DND-41 (cell line): ENCODE measurements at regions not wholly inside any gene's neighbourhood (a gene's known extent, or its start where the extent isn't known, plus 50 kb on each side); places are given as distances from the start of the nearest gene placed in this dataset.

ENCODE experiments used
- ATAC-seq: fragments of 200-7000 bp; cut with Tn5 transposase; 3 replicates; pipeline ENCODE4 v1.9.1; 2021; ENCODE audit warnings: low read depth; ENCODE audit not compliant: insufficient read depth
- DNase-seq: peaks from one replicate; pipeline ENCODE4 v3.0.0-alpha.2; 2020
- H2AFZ ChIP-seq: 2 replicates; pipeline ENCODE4 v1.6.0; 2012; ENCODE audit warnings: low read depth, low read length
- H3K27ac ChIP-seq: 2 replicates; pipeline ENCODE4 v1.5.1; 2012; ENCODE audit warnings: low read length, inconsistent platforms
- H3K27me3 ChIP-seq: fragments of 200-600 bp; sonication (generic); 2 replicates; pipeline ENCODE4 v1.6.0; 2012; ENCODE audit warnings: low read length, mild to moderate bottlenecking, inconsistent platforms; ENCODE audit not compliant: insufficient read depth, poor library complexity
- H3K36me3 ChIP-seq: 2 replicates; pipeline ENCODE4 v1.5.1; 2012; ENCODE audit warnings: low read length, inconsistent platforms; ENCODE audit not compliant: insufficient read depth
- H3K4me1 ChIP-seq: 2 replicates; pipeline ENCODE4 v1.5.1; 2012; ENCODE audit warnings: mild to moderate bottlenecking, low read length; ENCODE audit not compliant: insufficient read depth
- H3K4me2 ChIP-seq: 2 replicates; pipeline ENCODE4 v1.6.0; 2012; ENCODE audit warnings: mild to moderate bottlenecking, moderate library complexity, low read length, inconsistent platforms; ENCODE audit not compliant: insufficient read depth
- H3K4me3 ChIP-seq, 2 experiments: fragments of 200-600 bp in 1 of 2; shearing (Covaris generic) in 1 of 2; 2 replicates each; pipeline ENCODE4 v1.5.1; 2012 to 2016; ENCODE audit warnings: inconsistent platforms in 2 of 2, low read length in 2 of 2, mild to moderate bottlenecking in 2 of 2, low read depth in 1 of 2, moderate library complexity in 1 of 2
- H3K79me2 ChIP-seq: 2 replicates; pipeline ENCODE4 v1.6.0; 2012; ENCODE audit warnings: low read length, inconsistent platforms; ENCODE audit not compliant: insufficient read depth
- H3K9ac ChIP-seq: 2 replicates; pipeline ENCODE4 v1.6.0; 2012; ENCODE audit warnings: low read depth, mild to moderate bottlenecking, inconsistent platforms, low read length, moderate library complexity
- H3K9me3 ChIP-seq: 2 replicates; pipeline ENCODE4 v1.5.1; 2012; ENCODE audit warnings: low read length, moderate library complexity, mild to moderate bottlenecking, inconsistent platforms; ENCODE audit not compliant: insufficient read depth, severe bottlenecking
- H4K20me1 ChIP-seq: 2 replicates; pipeline ENCODE4 v1.6.0; 2012; ENCODE audit warnings: low read length; ENCODE audit not compliant: insufficient read depth
- CTCF ChIP-seq: IDR thresholded peaks from 2 replicates; pipeline ENCODE4 v1.5.1; 2012; ENCODE audit warnings: borderline replicate concordance, low read length, moderate library complexity, mild to moderate bottlenecking; ENCODE audit not compliant: poor library complexity, severe bottlenecking; ENCODE audit errors: extremely low read depth
- EZH2 ChIP-seq: IDR thresholded peaks from 3 replicates; pipeline ENCODE4 v1.6.1; 2012; ENCODE audit warnings: borderline replicate concordance, low read depth, mild to moderate bottlenecking, moderate library complexity, low read length, inconsistent platforms; ENCODE audit not compliant: severe bottlenecking

DNA sequence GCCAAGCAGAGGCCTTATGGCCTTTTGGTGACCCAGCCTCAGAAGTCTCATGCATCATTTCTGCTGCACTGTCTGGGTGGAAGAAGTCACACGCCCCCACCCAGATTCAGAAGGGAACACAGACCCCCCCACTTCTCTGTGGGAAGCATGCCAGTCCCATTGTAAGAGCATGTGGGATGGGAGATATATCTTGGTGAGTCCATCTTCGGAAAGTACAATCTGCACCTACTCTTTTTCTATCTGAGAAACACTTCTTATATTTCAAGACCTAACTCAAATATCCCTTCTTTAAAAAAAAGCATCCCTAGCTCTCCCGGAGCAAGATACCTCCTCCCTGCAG, 159.6 kb upstream of the FGGY start:
- Histone ChIP-seq H4K20me1 (no peaks in the 10 kb centered on the region), H3K4me2 (no peak overlapping the region), H3K9ac (no peak overlapping the region), H3K27me3 (no peaks in the 10 kb centered on the region), H2AFZ (no peak overlapping the region), H3K4me1 (peaks cover 14% of the 10 kb centered on the region), H3K79me2 (no peaks in the 10 kb centered on the region), H3K27ac (no peak overlapping the region), H3K36me3 (no peaks in the 10 kb centered on the region), H3K4me3 (no peak overlapping the region), H3K9me3 (no peaks in the 10 kb centered on the region)
- ATAC-seq (no peak), DNase-seq (no peak)
- TF ChIP-seq EZH2 (no peak), CTCF (no peak)

DNA sequence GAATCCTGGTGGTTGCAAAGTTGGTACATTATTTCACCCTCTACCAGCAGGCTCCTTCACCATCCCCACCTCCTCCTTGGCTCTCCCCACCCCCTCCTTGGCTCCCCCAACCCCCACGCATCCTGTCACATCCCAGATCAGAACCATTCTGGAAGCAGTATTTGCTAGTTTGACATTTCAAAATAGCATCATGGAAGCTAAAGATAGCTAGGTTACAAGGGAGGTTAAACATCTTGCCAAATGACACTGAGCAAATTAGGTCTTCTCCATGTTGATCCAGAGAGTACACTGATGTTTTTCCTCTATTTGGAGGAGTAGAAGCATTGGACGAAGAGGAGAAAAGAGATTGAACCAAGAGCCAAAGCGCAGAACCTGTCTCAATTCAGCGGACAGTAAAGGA, 158.9 kb upstream of the FGGY start:
- H3K4me2 ChIP-seq: no peak overlapping the region
- peaks cover 14% of the 10 kb centered on the region for H3K4me1 ChIP-seq
- H4K20me1 ChIP-seq: no peaks in the 10 kb centered on the region
- H3K9ac ChIP-seq: no peak overlapping the region
- ATAC-seq (no peak), DNase-seq (no peak)
- H2AFZ ChIP-seq: peak overlapping the region; percentile 25; the same call in 1 of the 2 replicates
- no peaks in the 10 kb centered on the region for H3K9me3 ChIP-seq
- H3K27ac ChIP-seq: peak overlapping the region; percentile 52
- no peaks in the 10 kb centered on the region for H3K27me3 ChIP-seq
- H3K79me2 ChIP-seq: no peaks in the 10 kb centered on the region
- no peak overlapping the region for H3K4me3 ChIP-seq
- no peak for TF ChIP-seq CTCF
- no peak for TF ChIP-seq EZH2
- H3K36me3 ChIP-seq: no peaks in the 10 kb centered on the region

DNA sequence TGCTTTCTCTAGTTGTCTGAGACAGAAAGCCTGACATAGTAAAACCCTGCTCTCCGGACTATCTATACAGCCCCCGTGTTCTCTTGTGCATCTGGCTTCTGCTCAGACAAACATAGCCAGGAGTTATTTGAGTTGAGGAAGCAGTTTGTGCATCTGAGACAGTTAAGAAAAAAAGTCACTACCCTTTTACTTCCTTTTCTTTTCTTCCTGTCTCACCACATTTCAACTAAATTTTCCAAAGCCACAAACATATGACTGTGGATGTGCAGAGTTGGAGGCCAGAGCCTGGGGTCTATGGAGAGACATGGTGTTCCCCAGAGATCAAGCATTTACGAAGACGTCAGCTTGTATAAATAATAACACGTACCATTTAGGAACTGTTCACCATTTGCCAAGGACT, 158.5 kb upstream of the FGGY start:
- H3K4me2 ChIP-seq: no peak overlapping the region
- H2AFZ ChIP-seq: peak overlapping the region; percentile 25; the same call in 1 of the 2 replicates
- TF ChIP-seq CTCF (no peak), EZH2 (no peak)
- DNase-seq (no peak), ATAC-seq (0 out of 3 replicates have a peak, but pooled peaks have one; percentile 52)
- no peaks in the 10 kb centered on the region for H3K36me3 ChIP-seq
- H3K9me3 ChIP-seq: no peaks in the 10 kb centered on the region
- no peaks in the 10 kb centered on the region for H3K79me2 ChIP-seq
- no peak overlapping the region for H3K4me3 ChIP-seq
- peak overlapping the region; percentile 52 for H3K27ac ChIP-seq
- no peaks in the 10 kb centered on the region for H3K27me3 ChIP-seq
- H3K9ac ChIP-seq: no peak overlapping the region
- H3K4me1 ChIP-seq: peaks cover 14% of the 10 kb centered on the region
- no peaks in the 10 kb centered on the region for H4K20me1 ChIP-seq

DNA sequence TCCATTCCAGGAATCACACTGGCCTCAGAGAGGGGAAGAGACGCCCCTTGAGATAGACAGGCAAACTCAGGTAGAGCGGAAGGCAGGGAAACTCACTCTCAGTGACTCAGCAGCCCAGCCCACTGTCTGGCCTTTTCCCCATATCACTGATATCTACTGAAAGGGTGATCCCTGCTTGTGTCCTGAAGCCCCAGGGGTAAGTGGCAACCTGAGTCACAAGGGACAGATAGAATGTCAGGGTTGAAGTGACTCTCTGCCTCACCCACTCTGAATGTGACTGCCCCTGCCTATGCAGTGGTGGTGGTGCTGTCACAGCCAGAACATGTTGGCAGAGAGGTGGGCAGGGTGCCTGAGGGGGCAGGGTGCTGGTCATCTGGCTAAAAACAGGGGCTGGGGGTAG, 157.5 kb upstream of the FGGY start:
- Histone ChIP-seq H3K9ac (no peak overlapping the region), H3K79me2 (no peaks in the 10 kb centered on the region), H3K4me2 (no peak overlapping the region), H3K4me3 (no peak overlapping the region), H2AFZ (no peak overlapping the region), H3K27me3 (no peaks in the 10 kb centered on the region), H3K27ac (no peak overlapping the region), H3K4me1 (peaks cover 14% of the 10 kb centered on the region), H4K20me1 (no peaks in the 10 kb centered on the region), H3K9me3 (no peaks in the 10 kb centered on the region), H3K36me3 (no peaks in the 10 kb centered on the region)
- no peak for ATAC-seq
- DNase-seq: no peak
- TF ChIP-seq EZH2 (no peak), CTCF (no peak)
